ENCODE measurements at regions not wholly inside any gene's neighbourhood (a gene's known extent, or its start where the extent isn't known, plus 50 kb on each side); places are given as distances from the start of the nearest gene placed in this dataset.

- TF ChIP-seq BCL11B (tag by site-specific recombination; IDR thresholded peaks at IDR 0.05; ENCODE audit: low read depth) (no peak), ATF2 (tag by site-specific recombination; IDR thresholded peaks at IDR 0.05; ENCODE audit: low read depth) (no peak), ZNF24 (tag by site-specific recombination; IDR thresholded peaks at IDR 0.05) (no peak)
These were observed 2177.2 kb downstream of the TP53TG3F start (continued) for GRCh38 chr16:35636480-35637230.

GRCh38 chr16:35637683-35638082, 2178.3 kb downstream of the TP53TG3F start:
- TF ChIP-seq ZNF530 (tag by site-specific recombination; IDR thresholded peaks at IDR 0.05; ENCODE audit: low read depth), result no peak
- no peak for TF ChIP-seq OSR2 (tag by site-specific recombination; IDR thresholded peaks at IDR 0.05)
- no peak for TF ChIP-seq HOXC10 (CRISPR knock-in tag; IDR thresholded peaks at IDR 0.05)
- TF ChIP-seq ZNF658 (tag by site-specific recombination; IDR thresholded peaks at IDR 0.05), result no peak
- no peak for TF ChIP-seq ZNF404 (tag by site-specific recombination; IDR thresholded peaks at IDR 0.05)
- no peak for TF ChIP-seq GLIS1 (tag by site-specific recombination; IDR thresholded peaks at IDR 0.05)
- no peak for TF ChIP-seq ZNF335 (tag by site-specific recombination; conservative IDR thresholded peaks at IDR 0.05)
- TF ChIP-seq ZNF600 (tag by site-specific recombination; IDR thresholded peaks at IDR 0.05), result no peak
- no peak for TF ChIP-seq ZNF560 (tag by site-specific recombination; IDR thresholded peaks at IDR 0.05; ENCODE audit: borderline replicate concordance)
- TF ChIP-seq ZNF140 (tag by site-specific recombination; IDR thresholded peaks at IDR 0.05), result no peak
- TF ChIP-seq TSHZ1 (tag by site-specific recombination; IDR thresholded peaks at IDR 0.05; ENCODE audit: borderline replicate concordance), result no peak
- no peak for TF ChIP-seq ZNF449 (tag by site-specific recombination; IDR thresholded peaks at IDR 0.05)
- no peak for TF ChIP-seq ZNF132 (tag by site-specific recombination; IDR thresholded peaks at IDR 0.05; ENCODE audit: borderline replicate concordance)
- TF ChIP-seq FEZF1 (tag by site-specific recombination; IDR thresholded peaks at IDR 0.05), result no peak
- Histone ChIP-seq H3K4me3 (ENCODE audit: low read depth, low read length) (no peak overlapping the region), H3K27ac (ENCODE audit: extremely low read depth, low read depth, low read length) (no peak overlapping the region), H3K4me1 (ENCODE audit: control insufficient read depth, insufficient read depth, low read length) (no peaks in the 10 kb centered on the region), H3K9me3 (ENCODE audit: control insufficient read depth, insufficient read depth, low read depth, low read length) (no peaks in the 10 kb centered on the region), H3K36me3 (ENCODE audit: control insufficient read depth in 2 of 2, insufficient read depth in 1 of 2, low read length in 2 of 2) (no peaks in the 10 kb centered on the region)
- POLR2A ChIA-PET, result no interaction called here
- CTCF ChIA-PET, result no interaction called here
